IMR-90 (cell line): ENCODE measurements at regions not wholly inside any gene's neighbourhood (a gene's known extent, or its start where the extent isn't known, plus 50 kb on each side); places are given as distances from the start of the nearest gene placed in this dataset.

Experiments
- ATAC-seq: fragments of 200-7000 bp; cut with Tn5 transposase; 2 replicates; pipeline ENCODE4 v1.9.1; 2020; ENCODE audit warnings: low read depth, mild to moderate bottlenecking, moderate library complexity
- BruUV-seq: library from RNA; stranded (reverse); fragments of 400-500 nt; replicated peaks from 2 replicates; lab custom pipeline; 2021; lab: Mats Ljungman, UMichigan
- CTCF ChIA-PET: fragments of 300-600 bp; formaldehyde crosslinking; extraction: SDS; loops from one replicate; lab custom pipeline; 2021; ENCODE audit warnings: antibody characterized with exemption; lab: Yijun Ruan, JAX
- POLR2A ChIA-PET: fragments of 300-600 bp; sonication (Branson Sonifier 250); formaldehyde crosslinking; loops from one replicate; lab custom pipeline; 2022; ENCODE audit warnings: antibody characterized with exemption; ENCODE audit not compliant: unreplicated experiment; lab: Charles Lee
- DNase-seq: peaks from one replicate; pipeline ENCODE4 v3.0.0; 2013
- H2AFZ ChIP-seq: replicated peaks from 2 replicates; pipeline ENCODE3; 2013; ENCODE audit warnings: low read length, mild to moderate bottlenecking; ENCODE audit not compliant: poor library complexity
- H2AK5ac ChIP-seq: 2 replicates; pipeline ENCODE4 v1.6.1; 2013; ENCODE audit warnings: low read depth, low read length, inconsistent platforms
- H2AK9ac ChIP-seq: replicated peaks from 2 replicates; pipeline ENCODE3; 2013; ENCODE audit warnings: mild to moderate bottlenecking, low read depth, low read length, moderate library complexity; ENCODE audit not compliant: poor library complexity
- H2BK120ac ChIP-seq: 2 replicates; pipeline ENCODE4 v1.6.1; 2013; ENCODE audit warnings: low read depth, low read length, inconsistent platforms
- H2BK15ac ChIP-seq: 3 replicates; pipeline ENCODE4 v1.6.1; 2013; ENCODE audit warnings: low read depth, low read length, inconsistent platforms
- H2BK20ac ChIP-seq: 2 replicates; pipeline ENCODE4 v1.6.1; 2013; ENCODE audit warnings: low read depth, mild to moderate bottlenecking, inconsistent platforms, low read length, moderate library complexity
- H2BK5ac ChIP-seq: 2 replicates; pipeline ENCODE4 v1.6.1; 2013; ENCODE audit warnings: mild to moderate bottlenecking, low read depth, low read length, inconsistent platforms; ENCODE audit not compliant: poor library complexity, severe bottlenecking
- H3K14ac ChIP-seq: replicated peaks from 2 replicates; pipeline ENCODE4 v1.6.1; 2013; ENCODE audit warnings: low read depth, low read length, inconsistent platforms
- H3K18ac ChIP-seq: 2 replicates; pipeline ENCODE4 v1.6.1; 2013; ENCODE audit warnings: low read depth, low read length, control low read depth
- H3K23ac ChIP-seq: 2 replicates; pipeline ENCODE4 v1.6.1; 2013; ENCODE audit warnings: low read depth, low read length, inconsistent platforms
- H3K27ac ChIP-seq: 2 replicates; pipeline ENCODE4 v1.5.1; 2013; ENCODE audit warnings: mild to moderate bottlenecking, control low read depth, low read length; ENCODE audit not compliant: insufficient read depth
- H3K27me3 ChIP-seq: 2 replicates; pipeline ENCODE4 v1.6.1; 2013; ENCODE audit warnings: low read length; ENCODE audit not compliant: control insufficient read depth, insufficient read depth
- H3K36me3 ChIP-seq: 2 replicates; pipeline ENCODE4 v1.6.1; 2013; ENCODE audit warnings: low read length, mixed read lengths; ENCODE audit not compliant: control insufficient read depth, insufficient read depth
- H3K4ac ChIP-seq: 2 replicates; pipeline ENCODE4 v1.6.1; 2013; ENCODE audit warnings: low read depth, low read length, inconsistent platforms
- H3K4me1 ChIP-seq: 2 replicates; pipeline ENCODE4 v1.6.1; 2013; ENCODE audit warnings: low read length, mixed read lengths; ENCODE audit not compliant: control insufficient read depth, insufficient read depth
- H3K4me2 ChIP-seq: 2 replicates; pipeline ENCODE4 v1.6.1; 2013; ENCODE audit warnings: low read depth, mild to moderate bottlenecking, control low read depth, low read length, moderate library complexity
- H3K4me3 ChIP-seq: 2 replicates; pipeline ENCODE4 v1.5.1; 2013; ENCODE audit warnings: low read depth, mild to moderate bottlenecking, control low read depth, low read length, moderate library complexity; ENCODE audit not compliant: insufficient read depth
- H3K56ac ChIP-seq: 2 replicates; pipeline ENCODE4 v1.6.1; 2013; ENCODE audit warnings: low read length, inconsistent platforms; ENCODE audit not compliant: insufficient read depth; ENCODE audit errors: extremely low read depth
- H3K79me1 ChIP-seq, 2 experiments: 2 replicates each; pipeline ENCODE4 v1.6.1; 2013; ENCODE audit warnings: low read length in 2 of 2, inconsistent platforms in 1 of 2, low read depth in 1 of 2
- H3K9ac ChIP-seq: 2 replicates; pipeline ENCODE4 v1.6.1; 2013; ENCODE audit warnings: low read depth, low read length, control low read depth
- H3K9me1 ChIP-seq: 2 replicates; pipeline ENCODE4 v1.6.1; 2013; ENCODE audit warnings: low read length, inconsistent platforms; ENCODE audit not compliant: insufficient read depth
- H3K9me3 ChIP-seq: 2 replicates; pipeline ENCODE4 v1.6.1; 2013; ENCODE audit warnings: low read length; ENCODE audit not compliant: control insufficient read depth, insufficient read depth
- H4K20me1 ChIP-seq: 2 replicates; pipeline ENCODE4 v1.6.1; 2013; ENCODE audit warnings: low read length, inconsistent platforms; ENCODE audit not compliant: insufficient read depth
- H4K5ac ChIP-seq: 2 replicates; pipeline ENCODE4 v1.6.1; 2013; ENCODE audit warnings: mild to moderate bottlenecking, low read depth, low read length, control low read depth
- H4K8ac ChIP-seq, 2 experiments: 2 replicates each; pipeline ENCODE4 v1.6.1; 2013; ENCODE audit warnings: low read depth in 2 of 2, low read length in 2 of 2, control low read depth in 1 of 2, inconsistent platforms in 1 of 2
- H4K91ac ChIP-seq: 2 replicates; pipeline ENCODE4 v1.6.1; 2013; ENCODE audit warnings: low read depth, low read length, inconsistent platforms; ENCODE audit not compliant: insufficient read depth
- BHLHE40 ChIP-seq: fragments of 150-350 bp; IDR thresholded peaks from 2 replicates; pipeline ENCODE4 v1.6.1; 2016; ENCODE audit warnings: mild to moderate bottlenecking, low read depth, low read length
- CEBPB ChIP-seq: IDR thresholded peaks from 2 replicates; pipeline ENCODE4 v1.6.1; 2012; ENCODE audit warnings: low read depth, low read length, improper control_type of control experiment
- CHD1 ChIP-seq: IDR thresholded peaks from 2 replicates; pipeline ENCODE4 v1.6.1; 2012; ENCODE audit warnings: low read depth, low read length, improper control_type of control experiment
- FOS ChIP-seq: fragments of 150-350 bp; IDR thresholded peaks from 2 replicates; pipeline ENCODE4 v1.6.1; 2016; ENCODE audit warnings: low read depth, low read length
- MAZ ChIP-seq: IDR thresholded peaks from 2 replicates; pipeline ENCODE4 v1.6.1; 2012; ENCODE audit warnings: low read depth, mild to moderate bottlenecking, low read length, improper control_type of control experiment, moderate library complexity, borderline replicate concordance
- MXI1 ChIP-seq: IDR thresholded peaks from 2 replicates; pipeline ENCODE4 v1.6.1; 2012; ENCODE audit warnings: low read depth, mild to moderate bottlenecking, low read length, moderate library complexity, borderline replicate concordance
- NFE2L2 ChIP-seq: fragments of 150-350 bp; IDR thresholded peaks from 2 replicates; pipeline ENCODE4 v1.6.1; 2016; ENCODE audit warnings: low read depth, mild to moderate bottlenecking, low read length
- RCOR1 ChIP-seq: IDR thresholded peaks from 2 replicates; pipeline ENCODE4 v1.6.1; 2012; ENCODE audit warnings: mild to moderate bottlenecking, low read length, improper control_type of control experiment; ENCODE audit not compliant: insufficient replicate concordance
- RFX5 ChIP-seq: IDR thresholded peaks from 2 replicates; pipeline ENCODE4 v1.8.0; 2012; ENCODE audit warnings: low read depth, mild to moderate bottlenecking, low read length, moderate library complexity
- WGBS, 2 experiments: methylation state at CpG; one replicate each; pipeline versions ENCODE4 v1.1.5 to v1.1.7; 2013; ENCODE audit warnings: missing lambda C conversion rate in 2 of 2; ENCODE audit not compliant: insufficient read length in 1 of 2; ENCODE audit errors: extremely low coverage in 2 of 2; 5-methylcytosine and 5-hydroxymethylcytosine counted together
- dilution Hi-C: fragments of 300-500 bp; cut with HindIII; formaldehyde crosslinking; loops from one replicate; pipeline ENCODE4 v1.14.3; 2018; ENCODE audit warnings: low sequenced_read_pairs; ENCODE audit not compliant: unreplicated experiment
- in situ Hi-C: fragments of 300-500 bp; cut with MboI; formaldehyde crosslinking; loops from 3 replicates; pipeline ENCODE4 v1.14.3; 2019; ENCODE audit warnings: low sequenced_read_pairs, inconsistent platforms, mixed read lengths
- intact Hi-C: fragments of 100-400 bp; cut with micrococcal nuclease; formaldehyde crosslinking; loops from 2 replicates; pipeline ENCODE4 v1.10.0; 2022
- TF ChIP-seq, protein P1 (sequence below): fragments of 150-350 bp; IDR thresholded peaks from 2 replicates; pipeline ENCODE4 v1.6.1; 2017; ENCODE audit warnings: mild to moderate bottlenecking, antibody characterized with exemption, low read length, low read depth

DNA sequence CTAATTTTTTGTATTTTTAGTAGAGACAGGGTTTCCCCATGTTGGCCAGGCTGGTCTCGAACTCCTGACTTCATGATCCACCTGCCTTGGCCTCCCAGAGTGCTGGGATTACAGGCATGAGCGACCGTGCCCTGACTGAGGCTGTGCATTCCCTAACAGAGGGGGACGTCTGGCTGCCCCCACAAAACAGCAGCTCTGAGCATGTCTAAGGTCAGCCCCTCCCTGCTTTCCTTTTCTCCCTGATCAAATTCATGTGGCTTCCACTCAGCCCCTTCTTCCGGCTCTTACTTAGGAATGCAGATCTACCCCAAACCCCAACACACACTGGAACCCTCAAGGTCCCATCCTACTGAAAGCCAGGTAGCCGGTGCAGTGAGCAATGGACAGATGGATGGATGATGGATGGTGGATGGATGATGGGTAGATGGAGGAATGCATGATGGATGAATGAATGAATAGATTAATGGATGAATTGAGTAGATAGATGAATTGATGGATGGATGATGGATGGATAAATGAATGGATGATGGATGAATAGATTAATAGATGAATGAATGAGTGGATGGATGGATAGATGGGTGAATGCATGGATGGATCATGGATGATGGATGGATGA is 91.5 kb upstream of the BHLHE23 start:
- intact Hi-C loops (no loop called here), in situ Hi-C loops (no loop called here), dilution Hi-C loops (no loop called here)
- ChIA-PET CTCF (no interaction called here), POLR2A (no interaction called here)
- DNase-seq (no peak), ATAC-seq (no peak)
- H3K27ac ChIP-seq: no peak overlapping the region
- no peaks in the 10 kb centered on the region for H3K79me1 ChIP-seq
- no peak overlapping the region for H4K8ac ChIP-seq
- WGBS, 2 experiments: 50% methylated on average over 1 of the region's 6 CpGs; no CpG with 5 or more reads in 1 of the 2 experiments
- H2BK15ac ChIP-seq: no peak overlapping the region
- H3K56ac ChIP-seq: no peak overlapping the region
- H3K9ac ChIP-seq: no peak overlapping the region
- no peak overlapping the region for H2AK5ac ChIP-seq
- no peak overlapping the region for H2BK5ac ChIP-seq
- no peak overlapping the region for H2AK9ac ChIP-seq
- TF ChIP-seq, protein P1, sequence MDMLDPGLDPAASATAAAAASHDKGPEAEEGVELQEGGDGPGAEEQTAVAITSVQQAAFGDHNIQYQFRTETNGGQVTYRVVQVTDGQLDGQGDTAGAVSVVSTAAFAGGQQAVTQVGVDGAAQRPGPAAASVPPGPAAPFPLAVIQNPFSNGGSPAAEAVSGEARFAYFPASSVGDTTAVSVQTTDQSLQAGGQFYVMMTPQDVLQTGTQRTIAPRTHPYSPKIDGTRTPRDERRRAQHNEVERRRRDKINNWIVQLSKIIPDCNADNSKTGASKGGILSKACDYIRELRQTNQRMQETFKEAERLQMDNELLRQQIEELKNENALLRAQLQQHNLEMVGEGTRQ: no peak
- TF ChIP-seq CHD1 (no peak), NFE2L2 (no peak), MAZ (no peak), CEBPB (no peak), RCOR1 (no peak), MXI1 (no peak), RFX5 (no peak), BHLHE40 (no peak), FOS (no peak)
- H2BK20ac ChIP-seq: no peak overlapping the region
- H3K23ac ChIP-seq: no peak overlapping the region
- H4K91ac ChIP-seq: no peak overlapping the region
- no peaks in the 10 kb centered on the region for H3K9me3 ChIP-seq
- H4K5ac ChIP-seq: no peak overlapping the region
- H2AFZ ChIP-seq: no peak overlapping the region
- H3K36me3 ChIP-seq: no peaks in the 10 kb centered on the region
- no peak overlapping the region for H3K4me3 ChIP-seq
- no peak overlapping the region for H3K18ac ChIP-seq
- no peak overlapping the region for H2BK120ac ChIP-seq
- H3K14ac ChIP-seq: no peak overlapping the region
- H3K27me3 ChIP-seq: peaks cover 33% of the 10 kb centered on the region
- H3K4ac ChIP-seq: no peak overlapping the region
- BruUV-seq: no TSS peak
- H3K9me1 ChIP-seq: no peaks in the 10 kb centered on the region
- H3K4me1 ChIP-seq: peaks cover 4% of the 10 kb centered on the region; the same call in 1 of the 2 replicates
- H4K20me1 ChIP-seq: no peaks in the 10 kb centered on the region
- no peak overlapping the region for H3K4me2 ChIP-seq
